SIG-M5 (cell line): ENCODE measurements at regions not wholly inside any gene's neighbourhood (a gene's known extent, or its start where the extent isn't known, plus 50 kb on each side); places are given as distances from the start of the nearest gene placed in this dataset.

ENCODE experiments used
- DNase-seq: peaks from one replicate; lab custom pipeline; 2025; lab: John Stamatoyannopoulos, UW

GRCh38 chr5:67467110-67467509, 270.5 kb upstream of the CD180 start:
- no peak for DNase-seq

DNA sequence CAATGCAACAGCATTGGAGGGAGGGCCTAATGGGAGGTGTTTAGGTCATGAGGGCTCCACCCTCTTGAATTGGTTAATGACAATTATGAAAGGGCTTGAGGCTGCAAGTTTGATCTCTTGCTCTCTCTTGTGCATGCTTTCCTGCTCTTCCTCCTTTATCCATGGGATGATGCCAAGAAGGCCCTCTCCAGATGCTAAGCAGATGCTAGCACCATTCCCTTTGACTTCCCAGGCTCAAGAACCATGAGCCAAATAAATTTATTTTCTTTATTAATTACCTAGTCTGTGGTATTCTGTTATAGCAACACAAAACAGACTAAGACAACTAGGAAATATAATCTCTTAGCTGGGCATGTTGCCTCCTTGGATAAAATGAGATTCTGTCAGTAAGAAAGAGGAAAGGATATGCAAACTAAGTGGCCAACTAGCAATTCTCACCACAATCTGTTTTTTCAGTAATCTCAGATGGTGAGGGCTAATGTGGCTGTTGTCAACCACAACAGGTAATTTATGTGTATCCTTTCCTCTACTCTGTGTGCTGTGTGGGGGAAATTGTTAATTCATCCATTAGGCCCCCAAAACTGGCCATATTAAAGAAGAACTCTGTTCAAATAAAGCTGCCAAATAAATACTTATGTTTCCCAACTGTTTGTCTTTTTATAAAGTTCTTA, 269.1 kb upstream of the CD180 start:
- no peak for DNase-seq

- DNase-seq = no peak
Observed at GRCh38 chr5:67462147-67462546, 265.5 kb upstream of the CD180 start.

DNA sequence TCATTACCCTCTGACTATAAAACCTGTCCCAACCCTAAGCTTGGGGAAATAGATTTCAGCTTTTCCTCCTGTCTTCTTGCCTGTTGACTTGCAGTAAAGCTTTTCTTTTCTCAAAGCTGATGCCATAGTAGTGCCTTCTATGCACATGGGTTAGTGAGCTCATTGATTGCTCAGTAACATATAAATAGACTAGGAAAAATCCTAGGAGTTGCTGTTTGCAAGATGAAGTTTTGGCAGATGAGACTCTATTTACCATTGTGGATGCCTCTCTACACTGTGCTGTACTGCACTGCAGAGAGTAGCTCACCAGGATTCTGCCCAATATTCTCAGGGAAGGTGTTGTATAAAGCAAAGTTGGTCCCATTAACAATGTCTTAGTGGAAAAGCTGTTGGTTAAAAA, 262.7 kb upstream of the CD180 start:
- no peak for DNase-seq

DNA sequence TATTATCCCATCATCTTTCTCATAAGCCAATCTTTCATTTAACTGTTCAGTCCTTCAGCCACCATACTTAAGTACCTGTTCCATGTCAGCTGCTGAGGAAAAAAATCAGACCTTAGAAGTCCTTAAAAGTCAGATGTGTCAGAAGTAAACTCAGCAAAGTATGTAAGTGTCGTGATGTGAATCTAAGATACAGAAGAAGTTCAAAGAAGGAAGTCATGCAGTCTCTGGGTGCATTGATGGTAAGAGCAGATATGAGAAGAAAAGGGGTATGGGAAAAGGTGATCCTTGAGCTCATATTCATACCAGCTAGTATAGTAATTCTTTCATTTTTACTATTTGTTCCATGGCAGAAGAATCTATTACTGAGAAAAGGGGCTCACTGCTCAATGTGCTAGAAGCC, 259.4 kb upstream of the CD180 start:
- no peak for DNase-seq

- DNase-seq = no peak
Observed at GRCh38 chr5:67454957-67455561, 258.5 kb upstream of the CD180 start.

GRCh38 chr5:67453111-67453905, 256.7 kb upstream of the CD180 start:
- no peak for DNase-seq

- DNase-seq = no peak
Observed at GRCh38 chr5:67451640-67452279, 255.2 kb upstream of the CD180 start.

- no peak for DNase-seq
Observed at GRCh38 chr5:67447732-67448131, 251.1 kb upstream of the CD180 start.

- no peak for DNase-seq
Observed at GRCh38 chr5:67437905-67438845, 241.6 kb upstream of the CD180 start.

GRCh38 chr5:67435032-67435431, 238.4 kb upstream of the CD180 start:
- DNase-seq = no peak

- DNase-seq = no peak
Observed at GRCh38 chr5:67434466-67434865, 237.9 kb upstream of the CD180 start.

DNA sequence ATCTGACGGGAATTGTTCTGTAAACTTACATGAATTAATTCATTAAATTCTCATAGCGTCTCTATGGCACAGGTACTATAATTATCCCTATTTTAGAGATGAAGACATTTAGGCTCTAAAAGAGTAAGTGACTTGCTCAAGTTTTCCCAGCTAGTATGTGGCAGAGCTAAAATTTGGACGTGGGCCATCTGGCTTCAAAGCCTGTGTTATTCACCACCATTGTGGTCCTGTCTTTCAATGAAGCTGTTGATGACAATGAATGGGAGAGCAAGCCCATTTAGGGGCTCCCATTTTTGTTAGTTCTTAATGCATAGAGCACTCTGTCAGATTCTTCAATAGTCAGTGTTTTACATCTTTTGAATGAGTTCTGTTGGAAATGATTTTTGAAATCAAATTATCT, 236.0 kb upstream of the CD180 start:
- no peak for DNase-seq

DNA sequence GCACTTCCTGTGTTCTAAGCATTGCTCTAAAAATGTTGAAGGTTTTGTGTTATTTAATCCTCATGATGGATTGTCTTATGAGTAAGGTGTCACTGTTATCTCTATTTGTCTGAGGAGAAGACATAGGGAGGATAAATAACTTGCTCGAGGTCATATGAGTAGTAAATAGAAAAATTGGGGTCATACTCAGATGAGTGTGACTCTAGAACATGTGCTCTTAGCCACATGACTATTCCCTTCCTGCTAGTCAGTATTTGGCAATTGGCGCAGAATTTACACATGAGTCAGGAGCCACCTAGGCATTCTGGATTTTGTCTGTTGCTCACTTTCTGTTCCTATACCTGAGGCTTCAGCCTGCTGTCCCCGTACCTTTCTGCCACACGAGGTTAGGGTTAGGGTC, 234.6 kb upstream of the CD180 start:
- DNase-seq = no peak

GRCh38 chr5:67427850-67428298, 231.3 kb upstream of the CD180 start:
- no peak for DNase-seq

DNA sequence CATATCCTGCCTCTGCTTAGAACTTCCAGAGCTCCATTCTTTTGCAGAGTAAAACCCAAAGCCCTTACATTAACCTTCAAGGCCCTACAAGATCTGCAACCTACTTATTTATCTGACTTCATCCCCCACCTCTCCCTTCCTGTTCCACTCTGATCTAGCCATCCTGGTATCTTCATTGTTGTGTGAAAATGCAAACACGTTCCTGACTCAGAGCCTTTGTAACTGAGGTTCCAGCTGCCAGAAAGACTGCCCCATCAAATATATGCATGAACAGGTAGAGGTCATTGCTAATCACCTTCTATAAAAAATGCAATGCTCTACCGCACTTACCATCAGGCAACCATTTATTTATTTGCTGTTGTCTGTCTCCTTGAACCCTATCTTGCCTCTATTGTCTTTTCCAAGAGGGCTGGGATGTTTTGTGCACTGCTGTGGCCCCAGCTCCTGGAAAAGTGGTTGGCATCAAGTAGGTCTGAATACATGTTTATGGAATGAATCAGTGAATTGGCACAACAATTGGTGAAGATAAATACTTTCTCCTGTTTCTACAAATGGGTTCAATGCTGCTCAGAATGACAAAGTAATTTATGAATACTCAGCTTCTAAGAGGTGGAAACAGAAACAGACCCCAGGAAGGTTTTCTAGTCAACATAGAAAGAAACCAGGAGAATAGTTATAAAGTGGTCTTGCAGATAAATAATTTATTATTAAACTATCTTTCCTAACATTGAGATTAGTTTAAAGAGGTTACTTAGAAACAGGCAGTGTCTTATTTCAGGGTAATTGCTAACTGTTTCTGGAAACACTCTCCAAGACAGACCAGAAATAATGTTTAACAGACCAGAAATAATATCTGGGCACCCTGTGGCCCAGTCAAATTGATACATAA, 230.6 kb upstream of the CD180 start:
- no peak for DNase-seq

GRCh38 chr5:67425514-67425913, 228.9 kb upstream of the CD180 start:
- no peak for DNase-seq

DNA sequence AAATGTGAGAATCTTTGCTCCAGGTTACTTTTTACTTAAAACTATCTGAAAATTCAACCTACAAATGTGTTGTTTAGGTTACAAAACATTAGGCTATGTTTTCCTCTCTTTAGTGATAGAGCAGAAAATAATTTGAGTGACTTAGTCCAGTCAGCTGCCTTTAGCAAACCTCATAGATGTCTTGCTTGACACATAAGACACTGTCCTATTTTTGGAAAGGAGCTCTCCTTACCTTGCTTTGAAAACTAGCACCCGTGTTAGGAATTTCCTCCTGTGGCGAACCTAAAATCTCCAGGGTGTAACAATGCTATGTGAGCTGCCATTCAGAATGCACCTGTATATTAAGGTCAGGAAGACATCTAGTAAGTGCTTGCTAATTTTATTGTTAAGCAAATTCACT, 221.2 kb upstream of the CD180 start:
- no peak for DNase-seq

- no peak for DNase-seq
Observed at GRCh38 chr5:67416986-67417385, 220.4 kb upstream of the CD180 start.

GRCh38 chr5:67416133-67416937, 219.7 kb upstream of the CD180 start:
- DNase-seq = no peak
